T-cell (primary cell): ENCODE measurements at regions not wholly inside any gene's neighbourhood (a gene's known extent, or its start where the extent isn't known, plus 50 kb on each side); places are given as distances from the start of the nearest gene placed in this dataset.

Experiments
- ATAC-seq, 4 experiments: fragments of 200-7000 bp in 3 of 4; fragments of 150-1000 bp in 1 of 4; cut with Tn5 transposase; replicated peaks in 1 of 4; 1 replicate in 3 of 4; 2 replicates in 1 of 4; pipeline ENCODE4 v1.10.0; 2021; ENCODE audit warnings: moderate library complexity in 3 of 4, mild to moderate bottlenecking in 2 of 4, moderate number of reproducible peaks in 1 of 4
- CTCF ChIA-PET, 2 donors: fragments of 300-600 bp; sonication (Branson Sonifier 250); formaldehyde crosslinking; loops; one replicate each; lab custom pipeline; 2022; ENCODE audit warnings: antibody characterized with exemption in 2 of 2; lab: Charles Lee
- POLR2A ChIA-PET, 2 donors: fragments of 300-600 bp; sonication (Branson Sonifier 250); formaldehyde crosslinking; loops; one replicate each; lab custom pipeline; 2022; ENCODE audit warnings: antibody characterized with exemption in 2 of 2; lab: Charles Lee
- DNase-seq, 35 experiments: peaks; one replicate each; pipeline versions ENCODE4 v3.0.0 to v3.0.0-alpha.2; 2013 to 2023
- H3K27ac ChIP-seq: one replicate; pipeline ENCODE4 v1.5.1; 2013; ENCODE audit warnings: low read length
- H3K27me3 ChIP-seq, 2 experiments: replicated peaks in 1 of 2; 1 replicate in 1 of 2; 2 replicates in 1 of 2; pipeline versions ENCODE4 v1.6.1 to v1.7.0; 2013; ENCODE audit warnings: low read length in 1 of 2, mixed read lengths in 1 of 2; ENCODE audit not compliant: control insufficient read depth in 2 of 2, insufficient read depth in 2 of 2; ENCODE audit errors: extremely low read depth in 1 of 2
- H3K36me3 ChIP-seq, 2 donors: 1 replicate in 1 of 2; 2 replicates in 1 of 2; pipeline versions ENCODE4 v1.6.1 to v1.7.0; 2013; ENCODE audit warnings: low read length in 1 of 2; ENCODE audit not compliant: control insufficient read depth in 2 of 2, insufficient read depth in 1 of 2; ENCODE audit errors: extremely low read depth in 1 of 2
- H3K4me1 ChIP-seq, 2 experiments: 1 replicate in 1 of 2; 2 replicates in 1 of 2; pipeline versions ENCODE4 v1.6.1 to v1.7.0; 2013; ENCODE audit warnings: low read length in 2 of 2, mixed read lengths in 1 of 2; ENCODE audit not compliant: insufficient read depth in 2 of 2, control insufficient read depth in 1 of 2; ENCODE audit errors: extremely low read depth in 1 of 2
- H3K4me3 ChIP-seq, 2 donors: 1 replicate in 1 of 2; 2 replicates in 1 of 2; pipeline versions ENCODE4 v1.5.1 to v1.7.0; 2013; ENCODE audit warnings: mild to moderate bottlenecking in 2 of 2, low read length in 1 of 2, moderate library complexity in 1 of 2; ENCODE audit not compliant: control insufficient read depth in 1 of 2; ENCODE audit errors: extremely low read depth in 1 of 2
- H3K9me3 ChIP-seq: 2 replicates; pipeline ENCODE4 v1.7.0; 2013
- H3K27ac Mint-ChIP-seq, 2 donors: one replicate each; pipeline ENCODE4 v1.8.0; 2020 to 2021; ENCODE audit warnings: mild to moderate bottlenecking in 2 of 2, mixed read lengths in 2 of 2
- H3K27me3 Mint-ChIP-seq, 2 donors: one replicate each; pipeline ENCODE4 v1.8.0; 2021 to 2022; ENCODE audit warnings: mixed read lengths in 2 of 2
- H3K36me3 Mint-ChIP-seq: one replicate; pipeline ENCODE4 v1.8.0; 2021; ENCODE audit warnings: mixed read lengths
- H3K4me1 Mint-ChIP-seq, 3 donors: one replicate each; pipeline ENCODE4 v1.8.0; 2020 to 2022; ENCODE audit warnings: mixed read lengths in 3 of 3, mild to moderate bottlenecking in 1 of 3
- H3K4me3 Mint-ChIP-seq, 3 donors: one replicate each; pipeline ENCODE4 v1.8.0; 2020 to 2022; ENCODE audit warnings: mild to moderate bottlenecking in 3 of 3, mixed read lengths in 3 of 3, moderate library complexity in 3 of 3
- H3K9me3 Mint-ChIP-seq, 3 donors: one replicate each; pipeline ENCODE4 v1.8.0; 2020 to 2022; ENCODE audit warnings: mixed read lengths in 3 of 3
- WGBS: methylation state at CpG from one replicate; pipeline ENCODE4 v1.1.5; 2013; ENCODE audit warnings: missing lambda C conversion rate; ENCODE audit not compliant: insufficient coverage; 5-methylcytosine and 5-hydroxymethylcytosine counted together

GRCh38 chr3:159726231-159726964 lies 262.2 kb upstream of the IL12A start:
- no peak overlapping the region for H3K27ac Mint-ChIP-seq
- no peaks in the 10 kb centered on the region for H3K9me3 ChIP-seq
- 87% methylated on average over 4 of the region's 7 CpGs for WGBS
- ChIA-PET POLR2A (no interaction called here), CTCF (no interaction called here)
- H3K4me1 Mint-ChIP-seq = no peaks in the 10 kb centered on the region
- H3K9me3 Mint-ChIP-seq = peaks cover 0 to 8% (median 0%) of the 10 kb centered on the region in 3 donors
- DNase-seq (no peak), ATAC-seq (no peak)
- peaks cover 1 to 7% of the 10 kb centered on the region in 2 donors for H3K27me3 Mint-ChIP-seq
- H3K36me3 ChIP-seq = no peaks in the 10 kb centered on the region
- no peak overlapping the region for H3K4me3 Mint-ChIP-seq
- no peak overlapping the region for H3K4me3 ChIP-seq
- no peaks in the 10 kb centered on the region for H3K27me3 ChIP-seq
- no peaks in the 10 kb centered on the region for H3K36me3 Mint-ChIP-seq
- H3K4me1 ChIP-seq = no peaks in the 10 kb centered on the region
- H3K27ac ChIP-seq = no peak overlapping the region

- no peaks in the 10 kb centered on the region for H3K36me3 Mint-ChIP-seq
- no peak for ATAC-seq
- CTCF ChIA-PET = interaction anchor here in 1 of 2 donors (0.7 kb wide), 1 partner anchor 110 kb away, joined by 3 read pairs; no protein-coding TSS in a partner anchor
These were observed 261.1 kb upstream of the IL12A start for GRCh38 chr3:159727506-159727905.

GRCh38 chr3:159731254-159731653 lies 257.4 kb upstream of the IL12A start:
- no peak overlapping the region for H3K27ac ChIP-seq
- H3K4me3 Mint-ChIP-seq = no peak overlapping the region
- no peak overlapping the region for H3K4me3 ChIP-seq
- POLR2A ChIA-PET = no interaction called here
- 88% methylated on average over 3 of the region's 6 CpGs for WGBS
- no peaks in the 10 kb centered on the region for H3K36me3 ChIP-seq
- H3K27me3 ChIP-seq = no peaks in the 10 kb centered on the region
- no peaks in the 10 kb centered on the region for H3K4me1 Mint-ChIP-seq
- no peaks in the 10 kb centered on the region for H3K36me3 Mint-ChIP-seq
- CTCF ChIA-PET = no interaction called here
- no peaks in the 10 kb centered on the region for H3K9me3 Mint-ChIP-seq
- no peak for ATAC-seq
- H3K4me1 ChIP-seq = no peaks in the 10 kb centered on the region
- no peaks in the 10 kb centered on the region for H3K9me3 ChIP-seq
- H3K27ac Mint-ChIP-seq = no peak overlapping the region
- DNase-seq = no peak
- peaks cover 1 to 11% of the 10 kb centered on the region in 2 donors for H3K27me3 Mint-ChIP-seq

More at GRCh38 chr3:159727506-159727905, 261.1 kb upstream of the IL12A start:
- peaks cover 1 to 7% of the 10 kb centered on the region in 2 donors for H3K27me3 Mint-ChIP-seq
- Histone ChIP-seq H3K9me3 (no peaks in the 10 kb centered on the region), H3K4me3 (no peak overlapping the region), H3K27me3 (no peaks in the 10 kb centered on the region), H3K4me1 (no peaks in the 10 kb centered on the region), H3K27ac (no peak overlapping the region), H3K36me3 (no peaks in the 10 kb centered on the region)
- DNase-seq = no peak
- H3K4me3 Mint-ChIP-seq = no peak overlapping the region
- H3K27ac Mint-ChIP-seq = no peak overlapping the region
- no peaks in the 10 kb centered on the region for H3K9me3 Mint-ChIP-seq
- POLR2A ChIA-PET = no interaction called here
- H3K4me1 Mint-ChIP-seq = no peaks in the 10 kb centered on the region

- 55% methylated on average over 4 of the region's 6 CpGs for WGBS
- Histone ChIP-seq H3K27me3 (no peaks in the 10 kb centered on the region), H3K4me1 (no peaks in the 10 kb centered on the region), H3K27ac (no peak overlapping the region), H3K9me3 (no peaks in the 10 kb centered on the region), H3K36me3 (no peaks in the 10 kb centered on the region), H3K4me3 (no peak overlapping the region)
- H3K27me3 Mint-ChIP-seq = peaks cover 3 to 4% of the 10 kb centered on the region in 2 donors
- no peaks in the 10 kb centered on the region for H3K4me1 Mint-ChIP-seq
- H3K4me3 Mint-ChIP-seq = no peak overlapping the region
- DNase-seq (no peak), ATAC-seq (no peak)
- ChIA-PET POLR2A (no interaction called here), CTCF (no interaction called here)
- no peaks in the 10 kb centered on the region for H3K36me3 Mint-ChIP-seq
- H3K27ac Mint-ChIP-seq = no peak overlapping the region
- no peaks in the 10 kb centered on the region for H3K9me3 Mint-ChIP-seq
These were observed 256.2 kb upstream of the IL12A start for GRCh38 chr3:159732172-159733111.

GRCh38 chr3:159733194-159733860 lies 255.3 kb upstream of the IL12A start:
- no peaks in the 10 kb centered on the region for H3K27me3 ChIP-seq
- ATAC-seq (no peak), DNase-seq (no peak)
- no peaks in the 10 kb centered on the region for H3K4me1 ChIP-seq
- POLR2A ChIA-PET = no interaction called here
- no CpG with 5 or more reads among the region's 5 CpGs for WGBS
- H3K4me3 Mint-ChIP-seq = no peak overlapping the region
- no peaks in the 10 kb centered on the region for H3K9me3 ChIP-seq
- H3K4me1 Mint-ChIP-seq = no peaks in the 10 kb centered on the region
- H3K36me3 Mint-ChIP-seq = no peaks in the 10 kb centered on the region
- H3K9me3 Mint-ChIP-seq = no peaks in the 10 kb centered on the region
- peaks cover 4 to 6% of the 10 kb centered on the region in 2 donors for H3K27me3 Mint-ChIP-seq
- H3K27ac Mint-ChIP-seq = no peak overlapping the region
- H3K27ac ChIP-seq = no peak overlapping the region
- H3K36me3 ChIP-seq = no peaks in the 10 kb centered on the region
- no peak overlapping the region for H3K4me3 ChIP-seq
- CTCF ChIA-PET = no interaction called here

- Mint-ChIP-seq H3K36me3 (no peaks in the 10 kb centered on the region), H3K9me3 (no peaks in the 10 kb centered on the region), H3K4me3 (no peak overlapping the region), H3K4me1 (no peaks in the 10 kb centered on the region), H3K27me3 (peaks cover 4 to 5% of the 10 kb centered on the region in 2 donors), H3K27ac (no peak overlapping the region)
- no peaks in the 10 kb centered on the region for H3K4me1 ChIP-seq
- H3K27ac ChIP-seq = no peak overlapping the region
- ChIA-PET CTCF (interaction anchor here in 1 of 2 donors (0.7 kb wide), 1 partner anchor 1418 kb away, joined by 6 read pairs; no protein-coding TSS in a partner anchor), POLR2A (interaction anchor here in 1 of 2 donors (0.7 kb wide), 1 partner anchor 222 kb away, joined by 3 read pairs; no protein-coding TSS in a partner anchor)
- no peaks in the 10 kb centered on the region for H3K36me3 ChIP-seq
- no peaks in the 10 kb centered on the region for H3K27me3 ChIP-seq
- no peaks in the 10 kb centered on the region for H3K9me3 ChIP-seq
- DNase-seq = no peak
- no peak for ATAC-seq
- H3K4me3 ChIP-seq = no peak overlapping the region
- WGBS = no CpG with 5 or more reads among the region's 3 CpGs
These were observed 254.0 kb upstream of the IL12A start for GRCh38 chr3:159734681-159735080.
